22Rv1 (cell line): ENCODE measurements at regions not wholly inside any gene's neighbourhood (a gene's known extent, or its start where the extent isn't known, plus 50 kb on each side); places are given as distances from the start of the nearest gene placed in this dataset.

Experiments
- ZFX ChIP-seq: fragments of 450-650 bp; IDR thresholded peaks from 2 replicates; pipeline ENCODE4 v1.6.1; 2017; ENCODE audit warnings: antibody characterized with exemption, borderline replicate concordance
- TF ChIP-seq, protein P1 (sequence below): fragments of 450-650 bp; IDR thresholded peaks from 2 replicates; pipeline ENCODE4 v1.5.1; 2017; ENCODE audit warnings: mild to moderate bottlenecking

DNA sequence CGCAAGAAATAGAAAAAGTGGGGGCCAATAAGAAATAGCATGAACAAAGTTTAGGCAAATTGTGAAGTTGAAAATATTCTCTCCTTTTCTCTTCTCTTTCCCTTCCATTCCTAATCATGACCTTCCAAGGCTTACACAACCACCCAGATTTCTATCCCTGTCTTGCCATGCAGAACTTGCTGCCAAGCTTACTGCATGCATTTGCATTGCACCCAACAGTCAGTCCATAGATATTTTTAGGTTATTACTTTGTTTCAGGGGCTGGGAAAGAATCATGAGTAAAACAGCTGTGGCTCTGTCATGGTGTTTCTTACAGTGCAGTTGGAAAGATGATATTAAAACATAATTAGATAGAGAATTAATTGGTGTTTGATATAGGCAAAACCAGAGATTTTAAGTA, 219.4 kb downstream of the PTGER3 start:
- TF ChIP-seq, protein P1, sequence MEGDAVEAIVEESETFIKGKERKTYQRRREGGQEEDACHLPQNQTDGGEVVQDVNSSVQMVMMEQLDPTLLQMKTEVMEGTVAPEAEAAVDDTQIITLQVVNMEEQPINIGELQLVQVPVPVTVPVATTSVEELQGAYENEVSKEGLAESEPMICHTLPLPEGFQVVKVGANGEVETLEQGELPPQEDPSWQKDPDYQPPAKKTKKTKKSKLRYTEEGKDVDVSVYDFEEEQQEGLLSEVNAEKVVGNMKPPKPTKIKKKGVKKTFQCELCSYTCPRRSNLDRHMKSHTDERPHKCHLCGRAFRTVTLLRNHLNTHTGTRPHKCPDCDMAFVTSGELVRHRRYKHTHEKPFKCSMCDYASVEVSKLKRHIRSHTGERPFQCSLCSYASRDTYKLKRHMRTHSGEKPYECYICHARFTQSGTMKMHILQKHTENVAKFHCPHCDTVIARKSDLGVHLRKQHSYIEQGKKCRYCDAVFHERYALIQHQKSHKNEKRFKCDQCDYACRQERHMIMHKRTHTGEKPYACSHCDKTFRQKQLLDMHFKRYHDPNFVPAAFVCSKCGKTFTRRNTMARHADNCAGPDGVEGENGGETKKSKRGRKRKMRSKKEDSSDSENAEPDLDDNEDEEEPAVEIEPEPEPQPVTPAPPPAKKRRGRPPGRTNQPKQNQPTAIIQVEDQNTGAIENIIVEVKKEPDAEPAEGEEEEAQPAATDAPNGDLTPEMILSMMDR: no peak
- no peak for TF ChIP-seq ZFX
